ENCODE measurements at regions not wholly inside any gene's neighbourhood (a gene's known extent, or its start where the extent isn't known, plus 50 kb on each side); places are given as distances from the start of the nearest gene placed in this dataset.

DNA sequence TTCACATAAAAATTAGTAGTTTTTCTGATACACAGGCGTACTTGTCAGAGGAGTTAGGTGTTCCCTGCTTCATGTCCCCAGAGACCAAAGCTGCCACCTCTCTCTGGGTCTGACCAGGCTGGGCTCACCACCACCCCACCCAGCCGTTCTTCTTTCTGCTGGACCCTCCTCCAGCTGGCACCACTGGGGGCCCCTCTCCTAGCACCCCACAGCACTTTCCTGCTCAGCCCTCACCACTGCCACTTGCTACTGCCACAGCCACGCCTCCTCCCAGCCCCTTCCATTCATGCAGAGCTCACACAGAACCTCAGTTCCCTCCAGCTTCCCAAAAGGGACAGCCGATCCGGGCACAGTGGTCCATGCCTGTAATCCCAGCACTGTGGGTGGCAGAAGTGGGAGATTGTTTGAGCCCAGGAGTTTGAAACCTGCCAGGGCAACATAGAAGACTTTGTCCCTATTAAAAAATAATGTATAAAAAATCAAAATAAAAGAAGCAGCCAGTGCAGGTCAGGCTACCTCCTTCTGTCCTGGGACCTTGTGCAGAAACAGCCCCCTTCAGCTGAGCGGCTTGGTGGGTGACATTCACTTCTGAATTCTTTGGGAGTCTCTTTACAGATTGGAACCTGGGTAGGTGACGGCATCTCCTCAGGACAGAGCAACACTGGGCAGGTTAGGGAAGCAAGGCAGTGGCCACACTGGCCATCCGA, 208.3 kb downstream of the TOMM20 start:
- TF ChIP-seq EP300 (IDR thresholded peaks at IDR 0.05; ENCODE audit: borderline replicate concordance) (no peak), RAD21 (IDR thresholded peaks at IDR 0.05; ENCODE audit: low read depth) (no peak), CEBPB (IDR thresholded peaks at IDR 0.05) (no peak), TAF1 (IDR thresholded peaks at IDR 0.05; ENCODE audit: low read depth) (no peak), EGR1 (IDR thresholded peaks at IDR 0.05) (no peak), ZBTB7A (IDR thresholded peaks at IDR 0.05; ENCODE audit: low read depth) (no peak)
- TF ChIP-seq, protein P1, sequence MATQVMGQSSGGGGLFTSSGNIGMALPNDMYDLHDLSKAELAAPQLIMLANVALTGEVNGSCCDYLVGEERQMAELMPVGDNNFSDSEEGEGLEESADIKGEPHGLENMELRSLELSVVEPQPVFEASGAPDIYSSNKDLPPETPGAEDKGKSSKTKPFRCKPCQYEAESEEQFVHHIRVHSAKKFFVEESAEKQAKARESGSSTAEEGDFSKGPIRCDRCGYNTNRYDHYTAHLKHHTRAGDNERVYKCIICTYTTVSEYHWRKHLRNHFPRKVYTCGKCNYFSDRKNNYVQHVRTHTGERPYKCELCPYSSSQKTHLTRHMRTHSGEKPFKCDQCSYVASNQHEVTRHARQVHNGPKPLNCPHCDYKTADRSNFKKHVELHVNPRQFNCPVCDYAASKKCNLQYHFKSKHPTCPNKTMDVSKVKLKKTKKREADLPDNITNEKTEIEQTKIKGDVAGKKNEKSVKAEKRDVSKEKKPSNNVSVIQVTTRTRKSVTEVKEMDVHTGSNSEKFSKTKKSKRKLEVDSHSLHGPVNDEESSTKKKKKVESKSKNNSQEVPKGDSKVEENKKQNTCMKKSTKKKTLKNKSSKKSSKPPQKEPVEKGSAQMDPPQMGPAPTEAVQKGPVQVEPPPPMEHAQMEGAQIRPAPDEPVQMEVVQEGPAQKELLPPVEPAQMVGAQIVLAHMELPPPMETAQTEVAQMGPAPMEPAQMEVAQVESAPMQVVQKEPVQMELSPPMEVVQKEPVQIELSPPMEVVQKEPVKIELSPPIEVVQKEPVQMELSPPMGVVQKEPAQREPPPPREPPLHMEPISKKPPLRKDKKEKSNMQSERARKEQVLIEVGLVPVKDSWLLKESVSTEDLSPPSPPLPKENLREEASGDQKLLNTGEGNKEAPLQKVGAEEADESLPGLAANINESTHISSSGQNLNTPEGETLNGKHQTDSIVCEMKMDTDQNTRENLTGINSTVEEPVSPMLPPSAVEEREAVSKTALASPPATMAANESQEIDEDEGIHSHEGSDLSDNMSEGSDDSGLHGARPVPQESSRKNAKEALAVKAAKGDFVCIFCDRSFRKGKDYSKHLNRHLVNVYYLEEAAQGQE (IDR thresholded peaks at IDR 0.05; ENCODE audit: low read depth), result no peak
- TF ChIP-seq, protein P2, sequence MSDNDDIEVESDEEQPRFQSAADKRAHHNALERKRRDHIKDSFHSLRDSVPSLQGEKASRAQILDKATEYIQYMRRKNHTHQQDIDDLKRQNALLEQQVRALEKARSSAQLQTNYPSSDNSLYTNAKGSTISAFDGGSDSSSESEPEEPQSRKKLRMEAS (IDR thresholded peaks at IDR 0.05), result no peak
